Caco-2 (cell line): ENCODE measurements at regions not wholly inside any gene's neighbourhood (a gene's known extent, or its start where the extent isn't known, plus 50 kb on each side); places are given as distances from the start of the nearest gene placed in this dataset.

Experiments
- BruUV-seq: library from RNA; stranded (reverse); fragments of 400-500 nt; replicated peaks from 2 replicates; lab custom pipeline; 2021; lab: Mats Ljungman, UMichigan
- CTCF ChIA-PET: fragments of 300-600 bp; sonication (Branson Sonifier 250); formaldehyde crosslinking; loops from one replicate; lab custom pipeline; 2022; ENCODE audit warnings: antibody characterized with exemption; lab: Charles Lee
- POLR2A ChIA-PET: fragments of 300-600 bp; sonication (Branson Sonifier 250); formaldehyde crosslinking; loops from one replicate; lab custom pipeline; 2022; ENCODE audit warnings: antibody characterized with exemption; lab: Charles Lee
- DNase-seq, 2 experiments: peaks; one replicate each; pipeline versions ENCODE4 v3.0.0 to v3.0.0-alpha.2; 2020 to 2022
- H3K27me3 ChIP-seq: replicated peaks from 2 replicates; pipeline ENCODE4 v1.6.0; 2011; ENCODE audit warnings: low read length; ENCODE audit not compliant: control insufficient read depth, insufficient read depth
- H3K36me3 ChIP-seq: 2 replicates; pipeline ENCODE4 v1.5.1; 2011; ENCODE audit warnings: low read length; ENCODE audit not compliant: control insufficient read depth, insufficient read depth
- H3K4me1 ChIP-seq: fragments of 250-450 bp; sonication (Bioruptor Pico); 2 replicates; pipeline ENCODE4 v1.5.1; 2020; ENCODE audit warnings: mild to moderate bottlenecking
- H3K4me3 ChIP-seq: 2 replicates; pipeline ENCODE4 v1.5.1; 2011; ENCODE audit warnings: low read depth, mild to moderate bottlenecking, control low read depth, low read length
- H3K9me3 ChIP-seq: fragments of 250-450 bp; sonication (Bioruptor Pico); 2 replicates; pipeline ENCODE4 v1.5.1; 2020; ENCODE audit warnings: mild to moderate bottlenecking, moderate library complexity
- H3K27ac Mint-ChIP-seq: one replicate; pipeline ENCODE4 v1.8.0; 2022; ENCODE audit warnings: mixed read lengths; ENCODE audit not compliant: unreplicated experiment
- H3K27me3 Mint-ChIP-seq: one replicate; pipeline ENCODE4 v1.8.0; 2022; ENCODE audit warnings: mixed read lengths; ENCODE audit not compliant: insufficient read depth, unreplicated experiment
- H3K36me3 Mint-ChIP-seq: one replicate; pipeline ENCODE4 v1.8.0; 2022; ENCODE audit warnings: mild to moderate bottlenecking, mixed read lengths; ENCODE audit not compliant: insufficient read depth, unreplicated experiment
- H3K4me1 Mint-ChIP-seq: one replicate; pipeline ENCODE4 v1.8.0; 2022; ENCODE audit warnings: low read depth, mixed read lengths; ENCODE audit not compliant: unreplicated experiment
- H3K4me3 Mint-ChIP-seq: one replicate; pipeline ENCODE4 v1.8.0; 2022; ENCODE audit warnings: mild to moderate bottlenecking, moderate library complexity, mixed read lengths; ENCODE audit not compliant: unreplicated experiment
- H3K9me3 Mint-ChIP-seq: one replicate; pipeline ENCODE4 v1.8.0; 2022; ENCODE audit warnings: mixed read lengths; ENCODE audit not compliant: unreplicated experiment
- intact Hi-C: fragments of 100-400 bp; cut with micrococcal nuclease; formaldehyde crosslinking; loops from one replicate; pipeline ENCODE4 v1.10.0; 2022; ENCODE audit not compliant: unreplicated experiment
- TF ChIP-seq, protein P1 (sequence below), 2 experiments: fragments of 200-600 bp in 1 of 2; IDR thresholded peaks; 1 replicate in 1 of 2; 2 replicates in 1 of 2; pipeline versions ENCODE4 v1.5.1 to v1.8.0; 2011 to 2022; ENCODE audit warnings: antibody characterized with exemption in 1 of 2, control low read depth in 1 of 2, inconsistent platforms in 1 of 2, low read depth in 1 of 2, low read length in 1 of 2, mild to moderate bottlenecking in 1 of 2, moderate library complexity in 1 of 2; ENCODE audit not compliant: insufficient read depth in 1 of 2, severe bottlenecking in 1 of 2, unreplicated experiment in 1 of 2

DNA sequence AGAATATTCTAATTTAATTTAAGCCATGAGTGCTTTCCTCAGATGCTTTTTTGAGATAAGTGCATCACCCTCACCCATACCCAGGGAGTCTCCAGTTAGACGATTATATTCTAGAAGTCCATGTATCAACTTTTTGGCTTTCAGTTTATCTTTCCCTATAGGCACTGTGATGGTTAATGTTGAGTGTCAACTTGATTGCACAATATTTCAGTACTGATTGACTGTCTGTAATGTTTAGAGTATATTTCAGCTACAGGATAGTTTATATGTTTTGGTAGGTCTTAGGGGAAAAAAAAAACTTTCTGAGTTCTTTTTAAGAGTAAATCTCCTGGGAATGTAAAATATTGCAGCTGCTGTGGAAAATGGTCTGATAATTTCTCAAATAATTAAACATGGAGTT is 535.4 kb downstream of the ADRA2A start:
- H3K36me3 Mint-ChIP-seq, result no peaks in the 10 kb centered on the region
- no peaks in the 10 kb centered on the region for H3K4me1 ChIP-seq
- no peak overlapping the region for H3K27ac Mint-ChIP-seq
- H3K4me3 ChIP-seq, result no peak overlapping the region
- intact Hi-C loops, result no loop called here
- peaks cover 3% of the 10 kb centered on the region for H3K27me3 Mint-ChIP-seq
- no peaks in the 10 kb centered on the region for H3K36me3 ChIP-seq
- H3K9me3 Mint-ChIP-seq, result no peaks in the 10 kb centered on the region
- TF ChIP-seq, protein P1, sequence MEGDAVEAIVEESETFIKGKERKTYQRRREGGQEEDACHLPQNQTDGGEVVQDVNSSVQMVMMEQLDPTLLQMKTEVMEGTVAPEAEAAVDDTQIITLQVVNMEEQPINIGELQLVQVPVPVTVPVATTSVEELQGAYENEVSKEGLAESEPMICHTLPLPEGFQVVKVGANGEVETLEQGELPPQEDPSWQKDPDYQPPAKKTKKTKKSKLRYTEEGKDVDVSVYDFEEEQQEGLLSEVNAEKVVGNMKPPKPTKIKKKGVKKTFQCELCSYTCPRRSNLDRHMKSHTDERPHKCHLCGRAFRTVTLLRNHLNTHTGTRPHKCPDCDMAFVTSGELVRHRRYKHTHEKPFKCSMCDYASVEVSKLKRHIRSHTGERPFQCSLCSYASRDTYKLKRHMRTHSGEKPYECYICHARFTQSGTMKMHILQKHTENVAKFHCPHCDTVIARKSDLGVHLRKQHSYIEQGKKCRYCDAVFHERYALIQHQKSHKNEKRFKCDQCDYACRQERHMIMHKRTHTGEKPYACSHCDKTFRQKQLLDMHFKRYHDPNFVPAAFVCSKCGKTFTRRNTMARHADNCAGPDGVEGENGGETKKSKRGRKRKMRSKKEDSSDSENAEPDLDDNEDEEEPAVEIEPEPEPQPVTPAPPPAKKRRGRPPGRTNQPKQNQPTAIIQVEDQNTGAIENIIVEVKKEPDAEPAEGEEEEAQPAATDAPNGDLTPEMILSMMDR (IDR thresholded peaks at IDR 0.05; ENCODE audit: insufficient read depth in 1 of 2, low read depth in 1 of 2, low read length in 1 of 2, severe bottlenecking in 1 of 2, unreplicated experiment in 1 of 2), result no peak
- ChIA-PET CTCF (no interaction called here), POLR2A (no interaction called here)
- H3K9me3 ChIP-seq, result no peaks in the 10 kb centered on the region
- H3K4me3 Mint-ChIP-seq, result no peak overlapping the region
- no peaks in the 10 kb centered on the region for H3K4me1 Mint-ChIP-seq
- no peaks in the 10 kb centered on the region for H3K27me3 ChIP-seq
- no peak for DNase-seq
- BruUV-seq, result no TSS peak

DNA sequence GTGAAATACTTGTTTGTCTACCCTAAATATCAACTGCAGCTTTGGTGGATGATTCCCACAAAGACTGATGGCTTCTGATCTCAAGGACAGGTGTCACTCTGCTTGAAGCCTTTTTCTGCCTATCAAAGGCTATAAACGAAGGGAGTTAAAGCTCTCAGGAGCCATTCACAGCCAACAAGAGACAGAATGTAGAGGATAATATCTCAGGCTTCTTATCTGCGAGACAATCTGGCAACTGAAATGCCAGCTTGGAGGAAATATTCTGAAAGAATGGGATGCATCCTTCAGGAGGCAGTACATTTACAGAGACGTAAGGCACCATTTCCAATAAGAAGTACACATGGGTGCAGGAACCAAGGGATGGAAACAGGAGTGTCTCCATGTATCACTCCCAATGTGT is 549.4 kb downstream of the GPAM start:
- intact Hi-C loops, result no loop called here
- no peaks in the 10 kb centered on the region for H3K36me3 ChIP-seq
- no peak overlapping the region for H3K4me3 ChIP-seq
- TF ChIP-seq, protein P1 (IDR thresholded peaks at IDR 0.05; ENCODE audit: insufficient read depth in 1 of 2, low read depth in 1 of 2, low read length in 1 of 2, severe bottlenecking in 1 of 2, unreplicated experiment in 1 of 2), result no peak
- DNase-seq, result no peak
- no TSS peak for BruUV-seq
- no peaks in the 10 kb centered on the region for H3K9me3 ChIP-seq
- H3K27me3 Mint-ChIP-seq, result peaks cover 6% of the 10 kb centered on the region
- no peaks in the 10 kb centered on the region for H3K27me3 ChIP-seq
- H3K27ac Mint-ChIP-seq, result no peak overlapping the region
- no peak overlapping the region for H3K4me3 Mint-ChIP-seq
- POLR2A ChIA-PET, result no interaction called here
- CTCF ChIA-PET, result no interaction called here
- H3K4me1 Mint-ChIP-seq, result no peaks in the 10 kb centered on the region
- H3K9me3 Mint-ChIP-seq, result peaks cover 19% of the 10 kb centered on the region
- H3K4me1 ChIP-seq, result no peaks in the 10 kb centered on the region
- no peaks in the 10 kb centered on the region for H3K36me3 Mint-ChIP-seq

DNA sequence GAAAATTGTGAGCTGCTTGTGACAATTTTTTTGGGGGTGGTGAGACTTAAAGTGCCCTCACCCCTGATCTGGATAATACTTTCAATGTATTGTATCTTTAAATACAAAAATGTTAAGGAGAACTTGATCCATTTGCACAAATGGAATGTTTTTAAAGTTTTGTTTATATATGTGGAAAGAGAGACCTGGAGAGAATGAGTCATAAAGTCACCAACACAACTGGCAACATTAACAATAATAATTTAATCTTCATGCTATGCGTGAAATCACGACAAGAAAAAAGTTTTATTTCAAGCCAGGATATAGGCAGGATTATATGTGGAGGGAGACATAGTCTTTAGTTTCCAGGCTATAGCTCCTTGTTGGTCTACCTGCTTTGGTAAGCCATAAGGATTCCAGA is 537.5 kb downstream of the GPAM start:
- ChIA-PET CTCF (no interaction called here), POLR2A (no interaction called here)
- Mint-ChIP-seq H3K4me3 (no peak overlapping the region), H3K36me3 (no peaks in the 10 kb centered on the region), H3K9me3 (peaks cover 19% of the 10 kb centered on the region), H3K4me1 (no peaks in the 10 kb centered on the region), H3K27ac (no peak overlapping the region), H3K27me3 (no peaks in the 10 kb centered on the region)
- no peaks in the 10 kb centered on the region for H3K4me1 ChIP-seq
- H3K36me3 ChIP-seq, result no peaks in the 10 kb centered on the region
- no TSS peak for BruUV-seq
- DNase-seq, result no peak
- TF ChIP-seq, protein P1 (IDR thresholded peaks at IDR 0.05; ENCODE audit: insufficient read depth in 1 of 2, low read depth in 1 of 2, low read length in 1 of 2, severe bottlenecking in 1 of 2, unreplicated experiment in 1 of 2), result no peak
- no peaks in the 10 kb centered on the region for H3K9me3 ChIP-seq
- no peaks in the 10 kb centered on the region for H3K27me3 ChIP-seq
- H3K4me3 ChIP-seq, result no peak overlapping the region
- intact Hi-C loops, result no loop called here
